22Rv1 (cell line): ENCODE measurements at regions not wholly inside any gene's neighbourhood (a gene's known extent, or its start where the extent isn't known, plus 50 kb on each side); places are given as distances from the start of the nearest gene placed in this dataset.

Source experiments
- ZFX ChIP-seq: fragments of 450-650 bp; IDR thresholded peaks from 2 replicates; pipeline ENCODE4 v1.6.1; 2017; ENCODE audit warnings: antibody characterized with exemption, borderline replicate concordance
- TF ChIP-seq, protein P1 (sequence below): fragments of 450-650 bp; IDR thresholded peaks from 2 replicates; pipeline ENCODE4 v1.5.1; 2017; ENCODE audit warnings: mild to moderate bottlenecking

DNA sequence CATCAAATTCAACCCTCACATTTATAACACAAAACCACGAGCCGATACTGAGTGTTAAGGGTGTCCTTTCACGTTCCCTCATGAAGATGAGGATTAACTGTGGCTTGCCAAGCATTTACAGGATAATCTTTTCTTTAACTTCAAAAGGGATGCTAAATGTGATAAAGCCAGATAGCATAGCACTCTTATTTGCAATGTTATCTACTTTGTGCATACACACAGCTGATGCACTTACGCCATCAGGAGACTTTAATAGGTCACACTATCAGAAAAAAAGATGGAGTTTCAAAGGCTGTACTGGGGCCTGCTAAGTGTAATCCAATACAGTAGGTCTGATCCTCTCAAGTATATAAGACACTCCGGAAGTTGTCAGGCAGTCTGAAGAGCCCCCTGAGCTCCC lies 572.7 kb downstream of the PIK3C3 start:
- TF ChIP-seq, protein P1, sequence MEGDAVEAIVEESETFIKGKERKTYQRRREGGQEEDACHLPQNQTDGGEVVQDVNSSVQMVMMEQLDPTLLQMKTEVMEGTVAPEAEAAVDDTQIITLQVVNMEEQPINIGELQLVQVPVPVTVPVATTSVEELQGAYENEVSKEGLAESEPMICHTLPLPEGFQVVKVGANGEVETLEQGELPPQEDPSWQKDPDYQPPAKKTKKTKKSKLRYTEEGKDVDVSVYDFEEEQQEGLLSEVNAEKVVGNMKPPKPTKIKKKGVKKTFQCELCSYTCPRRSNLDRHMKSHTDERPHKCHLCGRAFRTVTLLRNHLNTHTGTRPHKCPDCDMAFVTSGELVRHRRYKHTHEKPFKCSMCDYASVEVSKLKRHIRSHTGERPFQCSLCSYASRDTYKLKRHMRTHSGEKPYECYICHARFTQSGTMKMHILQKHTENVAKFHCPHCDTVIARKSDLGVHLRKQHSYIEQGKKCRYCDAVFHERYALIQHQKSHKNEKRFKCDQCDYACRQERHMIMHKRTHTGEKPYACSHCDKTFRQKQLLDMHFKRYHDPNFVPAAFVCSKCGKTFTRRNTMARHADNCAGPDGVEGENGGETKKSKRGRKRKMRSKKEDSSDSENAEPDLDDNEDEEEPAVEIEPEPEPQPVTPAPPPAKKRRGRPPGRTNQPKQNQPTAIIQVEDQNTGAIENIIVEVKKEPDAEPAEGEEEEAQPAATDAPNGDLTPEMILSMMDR = no peak
- no peak for TF ChIP-seq ZFX
